ENCODE measurements at regions not wholly inside any gene's neighbourhood (a gene's known extent, or its start where the extent isn't known, plus 50 kb on each side); places are given as distances from the start of the nearest gene placed in this dataset.

DNA sequence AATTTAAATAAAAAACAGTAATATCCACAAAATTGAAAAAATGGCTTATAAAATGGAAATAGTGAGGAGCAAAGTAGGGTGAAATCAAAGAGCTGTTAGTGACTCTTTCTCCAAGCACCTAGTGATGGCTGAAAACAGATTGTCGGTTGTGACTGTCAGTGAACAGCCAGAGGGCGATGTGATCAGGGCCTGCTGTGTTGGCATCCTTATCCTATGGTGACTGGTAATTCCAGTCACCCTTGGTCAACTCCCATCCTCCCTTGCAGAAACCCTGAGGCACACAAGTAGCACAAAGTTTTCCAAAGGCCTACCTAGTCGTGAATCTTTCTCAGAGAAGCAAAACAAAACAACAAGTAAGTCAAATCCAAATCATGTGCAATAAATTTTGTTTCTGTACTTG lies 599.8 kb upstream of the CXADR start:
- no peaks in the 10 kb centered on the region for H3K9me3 ChIP-seq (ENCODE audit: control insufficient read depth, insufficient read depth, low read length)
- no peaks in the 10 kb centered on the region for H3K36me3 ChIP-seq (ENCODE audit: insufficient read depth, low read length)
- H3K9ac ChIP-seq (ENCODE audit: low read depth, low read length), result no peak overlapping the region
- 0 out of 2 replicates have a peak, but pooled peaks cover 3% of the 10 kb centered on the region for H3K4me1 ChIP-seq (ENCODE audit: insufficient read depth, low read length)

DNA sequence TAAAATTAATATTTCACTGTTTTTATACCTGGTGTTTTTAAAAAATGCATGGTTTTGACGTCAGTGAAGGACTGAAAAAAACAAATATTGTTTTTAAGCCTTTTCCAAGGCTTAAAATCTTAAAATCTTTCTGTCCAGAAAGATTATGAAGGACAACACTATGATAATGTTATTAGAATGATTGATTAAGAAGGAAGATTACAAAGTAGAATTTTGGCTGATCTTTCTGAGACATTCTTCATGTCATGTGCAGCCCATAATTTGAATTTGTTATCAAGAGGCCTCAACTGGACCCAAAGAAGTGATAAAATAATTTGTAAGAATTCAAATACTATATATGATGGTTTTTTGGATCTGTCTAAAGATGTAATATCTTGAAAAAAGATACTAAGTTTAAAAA lies 584.4 kb upstream of the CXADR start:
- no peak overlapping the region for H3K9ac ChIP-seq (ENCODE audit: low read depth, low read length)
- H3K4me1 ChIP-seq (ENCODE audit: insufficient read depth, low read length), result peaks cover 13% of the 10 kb centered on the region; the same call in 1 of the 2 replicates
- no peaks in the 10 kb centered on the region for H3K9me3 ChIP-seq (ENCODE audit: control insufficient read depth, insufficient read depth, low read length)
- H3K36me3 ChIP-seq (ENCODE audit: insufficient read depth, low read length), result no peaks in the 10 kb centered on the region

GRCh38 chr21:16932314-16932713 lies 580.5 kb upstream of the CXADR start:
- no peak overlapping the region for H3K9ac ChIP-seq (ENCODE audit: low read depth, low read length)
- H3K9me3 ChIP-seq (ENCODE audit: control insufficient read depth, insufficient read depth, low read length), result no peaks in the 10 kb centered on the region
- peaks cover 13% of the 10 kb centered on the region; the same call in 1 of the 2 replicates for H3K4me1 ChIP-seq (ENCODE audit: insufficient read depth, low read length)
- H3K36me3 ChIP-seq (ENCODE audit: insufficient read depth, low read length), result no peaks in the 10 kb centered on the region

- no peaks in the 10 kb centered on the region for H3K9me3 ChIP-seq (ENCODE audit: control insufficient read depth, insufficient read depth, low read length)
- H3K4me1 ChIP-seq (ENCODE audit: insufficient read depth, low read length), result no peaks in the 10 kb centered on the region
- no peaks in the 10 kb centered on the region for H3K36me3 ChIP-seq (ENCODE audit: insufficient read depth, low read length)
- no peak overlapping the region for H3K9ac ChIP-seq (ENCODE audit: low read depth, low read length)
These were observed 570.1 kb upstream of the CXADR start for GRCh38 chr21:16942703-16943102.

DNA sequence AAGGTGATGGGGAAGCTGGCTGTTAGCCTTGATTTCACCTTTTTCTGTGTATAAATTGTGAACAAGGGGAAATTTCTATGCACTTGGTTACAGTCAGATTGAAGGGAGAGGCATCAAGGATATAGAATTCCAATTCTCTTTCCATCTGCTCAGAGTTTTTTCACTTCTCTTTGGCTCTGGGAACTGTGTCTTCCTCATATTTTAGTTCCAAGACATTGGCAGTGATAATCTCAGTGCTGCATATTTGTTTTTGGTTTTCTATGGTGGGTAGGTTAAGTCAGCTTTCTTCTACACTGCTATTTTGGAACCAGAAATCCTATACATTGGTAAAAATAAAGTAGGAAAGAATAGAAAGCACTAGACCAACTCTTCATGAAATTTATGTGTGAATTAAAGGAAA lies 569.6 kb upstream of the CXADR start:
- H3K9me3 ChIP-seq (ENCODE audit: control insufficient read depth, insufficient read depth, low read length), result no peaks in the 10 kb centered on the region
- no peak overlapping the region for H3K9ac ChIP-seq (ENCODE audit: low read depth, low read length)
- H3K36me3 ChIP-seq (ENCODE audit: insufficient read depth, low read length), result no peaks in the 10 kb centered on the region
- no peaks in the 10 kb centered on the region for H3K4me1 ChIP-seq (ENCODE audit: insufficient read depth, low read length)

GRCh38 chr21:16945580-16945979 lies 567.3 kb upstream of the CXADR start:
- Histone ChIP-seq H3K36me3 (ENCODE audit: insufficient read depth, low read length) (no peaks in the 10 kb centered on the region), H3K4me1 (ENCODE audit: insufficient read depth, low read length) (no peaks in the 10 kb centered on the region), H3K9me3 (ENCODE audit: control insufficient read depth, insufficient read depth, low read length) (no peaks in the 10 kb centered on the region), H3K9ac (ENCODE audit: low read depth, low read length) (no peak overlapping the region)

DNA sequence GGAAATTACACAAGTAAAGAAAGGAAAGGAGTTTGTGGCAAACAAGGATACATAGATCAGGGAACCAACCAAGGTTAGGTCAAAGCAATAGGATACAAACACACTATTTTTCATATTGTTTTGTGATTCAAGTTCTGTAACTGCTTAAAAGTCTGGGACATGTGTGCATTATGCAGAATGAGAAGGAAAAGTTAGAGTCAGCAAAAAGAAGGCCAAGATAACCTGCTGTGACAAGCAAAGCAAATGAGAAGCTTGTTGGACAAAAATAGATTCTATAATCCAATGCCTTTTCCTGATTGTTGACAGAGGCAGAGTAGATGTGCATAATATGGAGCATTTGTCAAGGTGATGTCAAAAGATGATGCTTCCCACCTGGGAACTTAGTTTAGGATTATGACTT lies 556.0 kb upstream of the CXADR start:
- H3K9me3 ChIP-seq (ENCODE audit: control insufficient read depth, insufficient read depth, low read length), result no peaks in the 10 kb centered on the region
- no peaks in the 10 kb centered on the region for H3K36me3 ChIP-seq (ENCODE audit: insufficient read depth, low read length)
- H3K9ac ChIP-seq (ENCODE audit: low read depth, low read length), result no peak overlapping the region
- no peaks in the 10 kb centered on the region for H3K4me1 ChIP-seq (ENCODE audit: insufficient read depth, low read length)

DNA sequence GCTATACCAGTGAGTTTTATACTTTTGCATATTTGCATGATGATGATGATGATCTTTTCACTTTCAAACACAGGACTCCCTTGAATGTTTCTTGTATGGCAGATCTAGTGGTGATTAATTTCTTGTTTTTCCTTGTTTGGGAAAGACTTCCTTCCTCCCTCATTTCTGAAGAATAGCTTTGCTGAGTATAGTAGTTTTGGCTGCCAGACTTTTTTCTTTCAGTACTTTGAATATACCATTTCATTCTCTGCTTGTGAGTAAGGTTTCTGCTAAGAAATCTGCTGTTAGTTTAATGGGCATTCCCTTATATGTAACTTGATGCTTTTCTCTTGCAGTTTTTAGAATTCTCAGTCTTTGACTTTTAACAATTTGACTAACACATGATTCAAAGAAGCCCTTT lies 547.4 kb upstream of the CXADR start:
- peaks cover 7% of the 10 kb centered on the region; the same call in 1 of the 2 replicates for H3K9me3 ChIP-seq (ENCODE audit: control insufficient read depth, insufficient read depth, low read length)
- H3K9ac ChIP-seq (ENCODE audit: low read depth, low read length), result no peak overlapping the region
- H3K4me1 ChIP-seq (ENCODE audit: insufficient read depth, low read length), result no peaks in the 10 kb centered on the region
- H3K36me3 ChIP-seq (ENCODE audit: insufficient read depth, low read length), result no peaks in the 10 kb centered on the region

GRCh38 chr21:16968436-16968835 lies 544.4 kb upstream of the CXADR start:
- Histone ChIP-seq H3K9ac (ENCODE audit: low read depth, low read length) (no peak overlapping the region), H3K9me3 (ENCODE audit: control insufficient read depth, insufficient read depth, low read length) (peaks cover 7% of the 10 kb centered on the region; the same call in 1 of the 2 replicates)

GRCh38 chr21:16969636-16970035 lies 543.2 kb upstream of the CXADR start:
- no peaks in the 10 kb centered on the region for H3K36me3 ChIP-seq (ENCODE audit: insufficient read depth, low read length)
- no peak overlapping the region for H3K9ac ChIP-seq (ENCODE audit: low read depth, low read length)
- no peaks in the 10 kb centered on the region for H3K4me1 ChIP-seq (ENCODE audit: insufficient read depth, low read length)
- peaks cover 7% of the 10 kb centered on the region; the same call in 1 of the 2 replicates for H3K9me3 ChIP-seq (ENCODE audit: control insufficient read depth, insufficient read depth, low read length)

More at GRCh38 chr21:16968436-16968835, 544.4 kb upstream of the CXADR start:
- Histone ChIP-seq H3K36me3 (ENCODE audit: insufficient read depth, low read length) (no peaks in the 10 kb centered on the region), H3K4me1 (ENCODE audit: insufficient read depth, low read length) (no peaks in the 10 kb centered on the region)

- no peaks in the 10 kb centered on the region for H3K36me3 ChIP-seq (ENCODE audit: insufficient read depth, low read length)
- no peaks in the 10 kb centered on the region for H3K9me3 ChIP-seq (ENCODE audit: control insufficient read depth, insufficient read depth, low read length)
- H3K4me1 ChIP-seq (ENCODE audit: insufficient read depth, low read length), result peaks cover 8% of the 10 kb centered on the region; the same call in 1 of the 2 replicates
- H3K9ac ChIP-seq (ENCODE audit: low read depth, low read length), result no peak overlapping the region
These were observed 538.8 kb upstream of the CXADR start for GRCh38 chr21:16974060-16974459.

DNA sequence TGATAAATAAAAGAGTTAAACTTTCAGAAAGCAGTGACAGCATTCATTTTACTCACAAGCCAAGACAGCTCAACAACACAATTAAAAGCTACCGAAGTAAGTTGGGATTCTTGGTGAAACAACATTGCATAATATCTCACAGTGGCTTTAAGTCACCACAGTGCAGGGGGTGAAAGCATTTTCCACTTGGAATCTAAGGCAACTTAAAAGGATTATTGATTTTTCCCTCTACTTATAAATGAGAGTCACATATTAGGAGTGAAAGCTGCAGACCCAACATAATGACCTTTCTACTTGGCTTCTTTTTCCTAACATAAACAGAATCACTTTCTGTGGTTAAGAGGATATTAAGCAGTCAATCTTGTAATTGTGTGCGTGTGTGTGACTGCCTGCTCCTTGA lies 536.6 kb upstream of the CXADR start:
- no peaks in the 10 kb centered on the region for H3K9me3 ChIP-seq (ENCODE audit: control insufficient read depth, insufficient read depth, low read length)
- peaks cover 8% of the 10 kb centered on the region; the same call in 1 of the 2 replicates for H3K4me1 ChIP-seq (ENCODE audit: insufficient read depth, low read length)
- no peaks in the 10 kb centered on the region for H3K36me3 ChIP-seq (ENCODE audit: insufficient read depth, low read length)
- H3K9ac ChIP-seq (ENCODE audit: low read depth, low read length), result no peak overlapping the region

DNA sequence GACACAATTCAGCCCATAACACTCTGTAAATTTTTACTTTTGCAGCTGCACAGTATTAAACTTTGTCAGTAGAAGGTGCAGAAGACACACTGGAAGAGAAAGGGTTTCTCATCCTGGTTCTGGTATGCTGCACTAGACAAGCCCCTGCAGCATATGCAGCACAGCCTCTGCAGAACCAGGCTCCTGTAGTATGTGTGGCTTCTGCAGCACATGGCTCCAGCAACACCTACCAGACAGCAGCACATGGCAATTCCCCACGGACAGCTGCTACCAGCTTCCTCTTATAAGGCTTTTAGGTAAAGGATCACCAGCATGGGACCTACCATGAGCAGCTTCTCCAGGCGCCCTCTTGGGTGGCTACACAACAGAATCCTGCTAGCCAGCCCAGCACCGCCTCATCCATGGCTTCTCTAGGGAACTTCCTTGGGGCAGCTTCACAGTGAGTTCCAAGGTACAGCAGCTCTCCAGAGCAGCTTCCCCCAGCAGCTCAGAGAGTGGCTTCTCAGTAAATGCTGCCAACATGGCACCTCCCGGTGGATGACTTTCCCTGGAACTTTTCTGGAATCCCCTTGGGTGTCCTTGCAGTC lies 534.4 kb upstream of the CXADR start:
- peaks cover 8% of the 10 kb centered on the region; the same call in 1 of the 2 replicates for H3K4me1 ChIP-seq (ENCODE audit: insufficient read depth, low read length)
- H3K9me3 ChIP-seq (ENCODE audit: control insufficient read depth, insufficient read depth, low read length), result no peaks in the 10 kb centered on the region

DNA sequence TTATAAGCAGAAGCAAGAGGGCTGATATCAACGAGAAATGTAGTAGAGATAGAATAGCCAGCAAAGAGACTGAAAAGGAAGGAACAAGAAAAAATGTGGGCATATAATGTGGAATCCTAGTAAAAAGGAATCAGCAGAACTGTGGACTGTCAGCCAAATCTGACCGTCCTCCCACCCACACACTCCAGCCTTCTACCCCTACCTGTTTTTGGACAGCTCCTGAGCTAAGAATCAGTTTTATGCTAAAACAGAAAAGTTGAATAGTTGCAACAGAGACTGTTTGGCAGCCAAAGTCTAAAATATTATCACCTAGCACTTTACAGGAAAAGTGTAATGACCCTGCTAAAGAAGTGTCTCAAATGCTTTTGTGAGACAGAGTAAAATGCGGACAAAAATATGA lies 533.3 kb upstream of the CXADR start:
- Histone ChIP-seq H3K36me3 (ENCODE audit: insufficient read depth, low read length) (no peaks in the 10 kb centered on the region), H3K9me3 (ENCODE audit: control insufficient read depth, insufficient read depth, low read length) (no peaks in the 10 kb centered on the region), H3K4me1 (ENCODE audit: insufficient read depth, low read length) (peaks cover 8% of the 10 kb centered on the region; the same call in 1 of the 2 replicates), H3K9ac (ENCODE audit: low read depth, low read length) (no peak overlapping the region)

More for the DNA sequence above, 534.4 kb upstream of the CXADR start:
- H3K36me3 ChIP-seq (ENCODE audit: insufficient read depth, low read length), result no peaks in the 10 kb centered on the region
- no peak overlapping the region for H3K9ac ChIP-seq (ENCODE audit: low read depth, low read length)

DNA sequence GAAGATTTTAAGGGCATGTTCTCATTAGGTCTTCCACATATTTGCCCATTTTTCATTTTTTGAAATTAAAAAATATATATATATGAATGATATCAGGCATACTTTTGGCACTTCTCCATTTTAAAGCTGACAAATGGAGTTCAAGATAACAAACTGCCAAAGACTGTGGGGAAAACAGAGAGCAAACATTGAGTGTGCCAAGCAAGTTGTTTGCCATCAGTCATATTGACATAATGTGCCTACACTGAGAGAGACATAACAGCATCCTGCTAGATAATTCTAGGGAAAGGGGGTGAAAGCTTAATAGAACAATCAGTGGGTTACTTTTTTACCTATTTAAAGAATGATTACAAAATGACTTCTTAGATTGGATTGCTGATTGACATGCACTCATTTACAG lies 529.4 kb upstream of the CXADR start:
- H3K9me3 ChIP-seq (ENCODE audit: control insufficient read depth, insufficient read depth, low read length), result no peaks in the 10 kb centered on the region
- no peaks in the 10 kb centered on the region for H3K36me3 ChIP-seq (ENCODE audit: insufficient read depth, low read length)
- no peak overlapping the region for H3K9ac ChIP-seq (ENCODE audit: low read depth, low read length)
- no peaks in the 10 kb centered on the region for H3K4me1 ChIP-seq (ENCODE audit: insufficient read depth, low read length)

Measured in ES-I3 (cell line).